ENCODE measurements at regions not wholly inside any gene's neighbourhood (a gene's known extent, or its start where the extent isn't known, plus 50 kb on each side); places are given as distances from the start of the nearest gene placed in this dataset.

- Histone ChIP-seq H3K27ac (ENCODE audit: control insufficient read depth, insufficient read depth) (no peak overlapping the region), H4K20me1 (ENCODE audit: control insufficient read depth, insufficient read depth) (no peaks in the 10 kb centered on the region; the same call in 1 of the 2 replicates), H3K36me3 (ENCODE audit: control insufficient read depth in 2 of 2, insufficient read depth in 2 of 2, low read length in 1 of 2) (no peaks in the 10 kb centered on the region), H3K4me1 (ENCODE audit: control insufficient read depth, insufficient read depth, low read length) (no peaks in the 10 kb centered on the region), H3K4me2 (ENCODE audit: control insufficient read depth, insufficient read depth) (no peak overlapping the region), H3K4me3 (no peak overlapping the region), H3K9me3 (replicated peaks; ENCODE audit: control insufficient read depth, insufficient read depth, low read length) (no peaks in the 10 kb centered on the region), H3K27me3 (replicated peaks in 1 of 2; ENCODE audit: control insufficient read depth in 2 of 2, insufficient read depth in 2 of 2, low read length in 1 of 2) (peaks cover 0 to 2% of the 10 kb centered on the region in 2 experiments; a peak in 1 of 4 replicates), H2AFZ (ENCODE audit: control insufficient read depth, low read depth, low read length) (no peak overlapping the region), H3K79me2 (ENCODE audit: control insufficient read depth, insufficient read depth, low read length) (no peaks in the 10 kb centered on the region), H3K9ac (ENCODE audit: control insufficient read depth, insufficient read depth, low read length) (no peak overlapping the region)
- FAIRE-seq: no peak
- POLR2A ChIA-PET: no interaction called here
- SMC1A ChIA-PET (ENCODE audit: uncharacterized antibody, unreplicated experiment): no interaction called here
- ATAC-seq: no peak
- CTCF ChIA-PET: no interaction called here
- in situ Hi-C loops (cut with MboI): no loop called here
- 0% methylated on average over 3 of the region's 3 CpGs for WGBS (ENCODE audit: insufficient coverage, insufficient replicate concordance, low lambda C conversion rate, missing lambda C conversion rate)
- intact Hi-C loops (cut with micrococcal nuclease; ENCODE audit: unreplicated experiment): no loop called here
- BruUV-seq (replicated peaks): no TSS peak
- no peak for DNase-seq (ENCODE audit: low read depth, low spot score)
- RAD21 ChIA-PET (ENCODE audit: unreplicated experiment): no interaction called here
- no peak for TF ChIP-seq ZNF274 (IDR thresholded peaks at IDR 0.05; ENCODE audit: insufficient read depth, insufficient read length)
- TF ChIP-seq TAF1 (IDR thresholded peaks at IDR 0.05; ENCODE audit: borderline replicate concordance, low read depth, low read length): no peak
- TF ChIP-seq NBN (IDR thresholded peaks at IDR 0.05): no peak
- no peak for TF ChIP-seq ZNF217 (IDR thresholded peaks at IDR 0.05)
- TF ChIP-seq SKIL (IDR thresholded peaks at IDR 0.05; ENCODE audit: low read depth, poor library complexity, severe bottlenecking): no peak
- no peak for TF ChIP-seq SIX5 (IDR thresholded peaks at IDR 0.05; ENCODE audit: low read depth, low read length, severe bottlenecking)
- TF ChIP-seq WRNIP1 (IDR thresholded peaks at IDR 0.05; ENCODE audit: borderline replicate concordance, low read depth, low read length): no peak
- TF ChIP-seq, protein P1, sequence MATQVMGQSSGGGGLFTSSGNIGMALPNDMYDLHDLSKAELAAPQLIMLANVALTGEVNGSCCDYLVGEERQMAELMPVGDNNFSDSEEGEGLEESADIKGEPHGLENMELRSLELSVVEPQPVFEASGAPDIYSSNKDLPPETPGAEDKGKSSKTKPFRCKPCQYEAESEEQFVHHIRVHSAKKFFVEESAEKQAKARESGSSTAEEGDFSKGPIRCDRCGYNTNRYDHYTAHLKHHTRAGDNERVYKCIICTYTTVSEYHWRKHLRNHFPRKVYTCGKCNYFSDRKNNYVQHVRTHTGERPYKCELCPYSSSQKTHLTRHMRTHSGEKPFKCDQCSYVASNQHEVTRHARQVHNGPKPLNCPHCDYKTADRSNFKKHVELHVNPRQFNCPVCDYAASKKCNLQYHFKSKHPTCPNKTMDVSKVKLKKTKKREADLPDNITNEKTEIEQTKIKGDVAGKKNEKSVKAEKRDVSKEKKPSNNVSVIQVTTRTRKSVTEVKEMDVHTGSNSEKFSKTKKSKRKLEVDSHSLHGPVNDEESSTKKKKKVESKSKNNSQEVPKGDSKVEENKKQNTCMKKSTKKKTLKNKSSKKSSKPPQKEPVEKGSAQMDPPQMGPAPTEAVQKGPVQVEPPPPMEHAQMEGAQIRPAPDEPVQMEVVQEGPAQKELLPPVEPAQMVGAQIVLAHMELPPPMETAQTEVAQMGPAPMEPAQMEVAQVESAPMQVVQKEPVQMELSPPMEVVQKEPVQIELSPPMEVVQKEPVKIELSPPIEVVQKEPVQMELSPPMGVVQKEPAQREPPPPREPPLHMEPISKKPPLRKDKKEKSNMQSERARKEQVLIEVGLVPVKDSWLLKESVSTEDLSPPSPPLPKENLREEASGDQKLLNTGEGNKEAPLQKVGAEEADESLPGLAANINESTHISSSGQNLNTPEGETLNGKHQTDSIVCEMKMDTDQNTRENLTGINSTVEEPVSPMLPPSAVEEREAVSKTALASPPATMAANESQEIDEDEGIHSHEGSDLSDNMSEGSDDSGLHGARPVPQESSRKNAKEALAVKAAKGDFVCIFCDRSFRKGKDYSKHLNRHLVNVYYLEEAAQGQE (IDR thresholded peaks at IDR 0.05; ENCODE audit: low read depth, low read length): no peak
- TF ChIP-seq, protein P2, sequence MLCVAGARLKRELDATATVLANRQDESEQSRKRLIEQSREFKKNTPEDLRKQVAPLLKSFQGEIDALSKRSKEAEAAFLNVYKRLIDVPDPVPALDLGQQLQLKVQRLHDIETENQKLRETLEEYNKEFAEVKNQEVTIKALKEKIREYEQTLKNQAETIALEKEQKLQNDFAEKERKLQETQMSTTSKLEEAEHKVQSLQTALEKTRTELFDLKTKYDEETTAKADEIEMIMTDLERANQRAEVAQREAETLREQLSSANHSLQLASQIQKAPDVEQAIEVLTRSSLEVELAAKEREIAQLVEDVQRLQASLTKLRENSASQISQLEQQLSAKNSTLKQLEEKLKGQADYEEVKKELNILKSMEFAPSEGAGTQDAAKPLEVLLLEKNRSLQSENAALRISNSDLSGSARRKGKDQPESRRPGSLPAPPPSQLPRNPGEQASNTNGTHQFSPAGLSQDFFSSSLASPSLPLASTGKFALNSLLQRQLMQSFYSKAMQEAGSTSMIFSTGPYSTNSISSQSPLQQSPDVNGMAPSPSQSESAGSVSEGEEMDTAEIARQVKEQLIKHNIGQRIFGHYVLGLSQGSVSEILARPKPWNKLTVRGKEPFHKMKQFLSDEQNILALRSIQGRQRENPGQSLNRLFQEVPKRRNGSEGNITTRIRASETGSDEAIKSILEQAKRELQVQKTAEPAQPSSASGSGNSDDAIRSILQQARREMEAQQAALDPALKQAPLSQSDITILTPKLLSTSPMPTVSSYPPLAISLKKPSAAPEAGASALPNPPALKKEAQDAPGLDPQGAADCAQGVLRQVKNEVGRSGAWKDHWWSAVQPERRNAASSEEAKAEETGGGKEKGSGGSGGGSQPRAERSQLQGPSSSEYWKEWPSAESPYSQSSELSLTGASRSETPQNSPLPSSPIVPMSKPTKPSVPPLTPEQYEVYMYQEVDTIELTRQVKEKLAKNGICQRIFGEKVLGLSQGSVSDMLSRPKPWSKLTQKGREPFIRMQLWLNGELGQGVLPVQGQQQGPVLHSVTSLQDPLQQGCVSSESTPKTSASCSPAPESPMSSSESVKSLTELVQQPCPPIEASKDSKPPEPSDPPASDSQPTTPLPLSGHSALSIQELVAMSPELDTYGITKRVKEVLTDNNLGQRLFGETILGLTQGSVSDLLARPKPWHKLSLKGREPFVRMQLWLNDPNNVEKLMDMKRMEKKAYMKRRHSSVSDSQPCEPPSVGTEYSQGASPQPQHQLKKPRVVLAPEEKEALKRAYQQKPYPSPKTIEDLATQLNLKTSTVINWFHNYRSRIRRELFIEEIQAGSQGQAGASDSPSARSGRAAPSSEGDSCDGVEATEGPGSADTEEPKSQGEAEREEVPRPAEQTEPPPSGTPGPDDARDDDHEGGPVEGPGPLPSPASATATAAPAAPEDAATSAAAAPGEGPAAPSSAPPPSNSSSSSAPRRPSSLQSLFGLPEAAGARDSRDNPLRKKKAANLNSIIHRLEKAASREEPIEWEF (IDR thresholded peaks at IDR 0.05; ENCODE audit: insufficient replicate concordance, low read depth, low read length): no peak
- no peak for TF ChIP-seq SREBF2 (IDR thresholded peaks at IDR 0.05; ENCODE audit: low read length)
- TF ChIP-seq MTA2 (IDR thresholded peaks at IDR 0.05; ENCODE audit: low read depth): no peak
Observed at GRCh38 chr2:223369889-223370288, 232.3 kb downstream of the SCG2 start.

Measured in GM12878 (cell line).